KG1 (cell line): ENCODE measurements at regions not wholly inside any gene's neighbourhood (a gene's known extent, or its start where the extent isn't known, plus 50 kb on each side); places are given as distances from the start of the nearest gene placed in this dataset.

Experiments used
- DNase-seq: peaks from one replicate; lab custom pipeline; 2025; lab: John Stamatoyannopoulos, UW

DNA sequence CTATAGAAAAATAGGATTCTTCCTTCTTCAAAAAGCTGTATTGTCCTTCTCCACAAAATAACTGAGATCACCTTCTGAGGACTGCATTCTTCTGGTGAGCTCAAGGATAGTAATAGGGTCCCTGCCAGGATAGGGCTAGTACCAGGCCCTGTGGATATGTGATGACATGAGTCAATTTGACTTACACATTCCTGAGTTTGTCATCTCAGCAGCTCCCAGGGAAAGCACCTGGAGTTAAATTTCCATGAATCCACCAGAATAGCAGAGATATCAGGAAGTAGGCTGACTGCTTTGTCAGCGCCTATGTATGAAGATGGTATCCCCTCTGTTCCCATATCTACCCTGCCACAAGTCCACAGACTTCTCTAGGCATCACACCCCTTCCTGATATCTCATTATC, 225.8 kb downstream of the PMP22 start:
- no peak for DNase-seq

DNA sequence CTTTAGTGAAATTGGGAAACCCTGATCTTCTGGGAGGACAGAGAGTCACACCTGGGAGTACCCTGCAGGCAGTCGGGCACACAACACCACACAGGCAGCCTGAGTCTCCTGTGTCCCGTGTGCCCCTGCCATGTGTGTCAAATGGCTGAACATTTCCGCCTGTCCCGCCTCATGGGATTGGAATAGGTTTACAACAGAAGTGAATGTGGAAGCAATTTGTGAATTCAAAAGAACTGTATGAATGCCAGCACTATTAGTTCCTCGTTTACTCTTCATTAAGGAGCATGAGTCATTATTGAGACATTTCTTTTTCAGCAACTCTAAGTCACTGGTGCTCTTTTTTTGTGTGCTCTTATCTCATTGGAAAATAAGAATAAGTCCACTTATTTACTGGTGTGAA, 226.5 kb downstream of the PMP22 start:
- DNase-seq, result no peak

DNA sequence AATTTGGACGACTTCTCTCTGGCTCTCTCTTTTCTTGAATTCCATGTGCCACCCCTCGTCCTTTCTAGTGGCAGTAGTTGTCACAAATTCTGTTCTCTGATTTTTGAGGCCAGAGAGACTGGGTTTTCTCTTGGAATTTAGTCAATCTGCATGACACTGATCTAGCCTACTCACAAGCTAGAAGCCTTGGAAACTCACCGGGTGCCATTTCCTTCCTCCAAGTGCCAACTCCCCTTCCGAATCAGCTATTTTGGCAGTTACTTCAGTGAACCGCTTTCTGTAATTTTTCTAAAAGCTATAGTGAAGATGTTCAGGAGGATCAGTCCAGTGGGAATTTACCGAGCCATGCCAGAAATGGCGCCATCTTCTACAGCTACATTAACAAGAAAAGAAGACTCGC, 228.9 kb downstream of the PMP22 start:
- DNase-seq, result no peak

DNA sequence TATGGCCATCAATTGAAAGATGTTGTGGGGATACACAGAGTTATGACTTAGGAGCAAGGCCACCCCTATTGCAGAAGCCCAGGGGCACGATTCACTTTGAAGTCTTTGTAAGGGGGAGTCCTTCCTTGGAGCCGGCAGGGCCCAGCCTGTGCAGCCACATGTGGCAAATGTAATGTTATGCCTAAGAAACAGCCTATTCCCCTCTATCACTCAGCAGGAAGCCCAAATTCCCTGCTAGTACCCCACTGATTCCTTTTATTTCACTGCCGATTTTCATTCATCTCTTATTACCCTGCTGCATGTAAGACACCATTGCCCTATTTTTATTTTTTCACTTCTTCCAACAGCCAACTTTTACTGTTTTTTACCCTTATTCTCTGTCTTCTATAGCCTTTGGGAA, 233.2 kb downstream of the PMP22 start:
- no peak for DNase-seq

DNA sequence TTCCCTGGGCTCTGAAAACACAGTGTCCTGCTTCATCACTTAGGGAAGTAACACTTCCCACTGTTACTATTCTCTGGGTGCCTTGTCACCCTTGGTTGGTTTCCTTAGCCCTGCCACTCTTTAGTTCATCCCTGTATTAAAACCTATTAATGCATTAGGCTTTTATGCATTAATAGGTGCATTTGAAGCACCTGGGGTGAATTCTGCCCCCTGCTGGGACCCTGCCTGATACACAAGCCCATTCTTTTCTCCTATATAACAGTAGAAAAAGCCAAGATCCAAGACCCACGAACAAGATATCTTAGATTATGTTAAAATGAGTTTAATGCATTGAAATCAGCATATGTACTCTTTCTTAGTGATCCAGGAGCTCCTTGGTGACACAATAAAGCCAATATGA, 235.7 kb downstream of the PMP22 start:
- no peak for DNase-seq

DNA sequence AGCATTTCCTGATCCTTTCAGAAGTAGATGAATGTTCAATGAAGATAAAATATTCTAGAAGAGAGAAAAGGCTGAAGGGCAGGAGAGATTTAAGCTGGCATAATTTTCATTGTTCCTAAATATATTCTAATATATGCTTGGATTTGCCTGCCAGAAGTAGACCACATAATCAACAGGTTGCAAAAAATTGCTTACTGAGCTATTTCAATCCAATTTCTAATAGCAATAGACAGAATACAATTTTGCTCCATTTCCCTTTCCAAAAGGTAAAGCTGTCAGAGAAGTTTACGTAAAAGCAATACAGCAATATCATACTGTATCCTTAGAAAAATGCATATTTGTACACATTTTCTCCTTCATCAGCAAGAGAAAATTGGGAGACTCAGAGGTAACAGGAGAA, 237.3 kb downstream of the PMP22 start:
- no peak for DNase-seq

DNA sequence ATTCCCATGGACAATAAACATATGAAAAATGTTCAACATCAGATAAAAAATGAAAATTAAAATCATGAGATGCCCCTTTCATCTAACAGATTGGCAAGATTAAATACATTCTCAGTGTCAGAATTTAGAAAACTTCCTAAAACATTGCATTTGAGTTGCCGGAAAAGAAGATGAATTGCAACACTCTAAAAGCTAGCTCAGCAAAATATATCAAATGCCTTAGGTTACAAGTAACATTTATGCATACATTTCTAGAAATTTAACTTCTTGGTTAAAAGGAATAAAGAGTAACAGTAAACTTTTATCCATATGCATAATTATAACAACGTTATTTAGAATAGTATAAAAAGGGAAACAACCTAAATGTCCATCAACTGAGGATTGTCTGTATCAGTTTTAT, 239.0 kb downstream of the PMP22 start:
- DNase-seq, result no peak

DNA sequence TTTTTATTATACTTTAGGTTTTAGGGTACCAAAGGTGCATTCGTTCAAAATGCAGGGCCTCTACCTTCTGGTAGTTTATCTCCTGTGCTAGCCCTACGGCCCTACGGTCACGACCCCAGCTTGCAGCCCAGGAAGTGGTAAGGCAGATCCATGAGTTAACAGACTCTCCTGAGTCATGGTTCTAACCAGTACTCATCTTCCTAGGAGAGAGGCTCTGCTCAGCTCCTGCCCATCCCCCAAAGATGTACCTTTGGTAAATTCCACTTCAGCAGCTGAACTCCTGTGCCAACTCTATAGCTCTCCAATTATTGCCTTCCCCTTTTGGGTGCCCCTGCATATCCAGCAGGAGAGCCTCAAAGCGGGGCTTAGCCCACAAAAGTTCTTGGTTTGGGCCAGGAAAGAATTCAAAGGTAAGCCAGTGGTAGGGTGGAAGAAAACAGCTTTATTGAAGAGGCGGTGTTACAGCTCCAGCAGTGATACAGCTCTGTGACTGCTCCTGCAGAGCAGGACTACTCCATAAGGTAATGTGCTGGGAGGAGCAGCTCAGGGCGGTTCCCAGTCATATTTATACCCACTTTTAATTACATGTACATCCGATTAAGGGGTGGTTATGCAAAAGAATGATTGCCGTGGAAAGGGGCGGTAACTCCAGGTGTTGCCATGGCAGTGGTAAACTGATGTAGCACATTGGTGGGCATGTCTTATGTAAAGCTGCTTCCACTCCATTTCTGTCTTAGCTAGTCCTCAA, 241.4 kb downstream of the PMP22 start:
- no peak for DNase-seq

DNA sequence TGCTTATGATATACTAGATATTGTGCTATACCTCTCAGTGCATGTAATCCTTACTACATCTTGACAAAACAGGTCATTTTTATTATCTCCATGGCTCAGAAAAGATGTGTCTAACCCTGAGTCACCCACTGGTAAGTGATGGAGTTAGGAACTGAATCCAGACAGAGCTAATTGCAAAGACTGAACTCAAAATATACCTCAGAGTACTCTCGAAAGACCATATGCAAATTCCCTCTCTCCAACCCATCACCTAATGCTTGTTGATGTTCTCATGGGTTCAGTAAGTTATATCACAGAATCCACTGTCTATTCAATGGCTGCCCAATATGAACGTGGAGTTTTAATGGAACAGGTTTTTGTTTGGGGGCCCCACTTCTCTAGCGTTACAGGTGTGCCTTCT, 246.0 kb downstream of the PMP22 start:
- DNase-seq, result no peak

DNA sequence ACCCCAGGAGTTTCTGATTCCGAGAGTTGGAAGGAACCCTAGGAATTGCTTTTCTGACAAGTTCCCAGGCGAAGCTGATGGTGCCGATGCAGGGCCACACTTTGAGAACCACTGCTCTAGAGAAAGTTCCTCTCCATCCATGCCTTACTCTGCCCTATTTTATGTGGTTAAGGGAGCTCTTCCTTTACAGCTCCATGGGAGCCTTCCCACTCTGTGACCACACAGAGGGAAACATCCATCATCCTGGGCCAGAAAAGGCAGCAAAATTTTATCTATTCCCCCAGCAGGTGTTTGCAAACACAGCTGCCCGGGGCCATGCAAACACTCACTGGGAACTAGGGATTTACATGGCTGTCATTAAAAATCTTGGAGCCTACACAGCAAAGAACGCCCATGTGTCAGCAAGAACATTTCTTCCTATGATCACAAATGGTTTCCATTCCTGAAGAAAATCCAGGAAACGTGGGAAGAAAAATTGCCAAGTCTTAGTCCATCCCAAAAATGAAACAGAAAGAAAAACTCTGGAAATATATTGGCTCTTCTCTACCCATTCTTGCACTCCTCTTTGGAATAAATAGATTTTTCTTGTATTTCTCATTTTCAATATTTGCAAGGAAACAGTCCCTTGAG, 252.7 kb downstream of the PMP22 start:
- DNase-seq, result no peak

DNA sequence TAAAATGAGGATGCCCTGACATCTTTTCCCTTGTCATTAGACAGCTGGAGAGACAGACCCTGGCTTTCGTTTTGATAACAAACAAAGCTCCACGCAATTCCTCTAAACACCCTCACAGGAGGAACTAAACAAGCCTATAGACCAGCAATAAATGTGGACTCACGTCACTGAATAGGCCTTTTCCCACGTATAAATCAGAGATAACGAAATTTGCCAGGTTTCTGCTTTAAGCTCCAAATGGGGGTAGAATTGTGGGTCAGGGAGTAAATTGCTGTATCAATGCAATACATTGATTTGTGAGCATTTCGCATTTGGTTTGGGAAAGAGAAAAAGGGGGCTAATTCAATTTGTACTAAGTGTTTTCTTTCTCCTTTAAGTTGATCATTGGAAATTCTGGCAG, 256.0 kb downstream of the PMP22 start:
- DNase-seq, result no peak

DNA sequence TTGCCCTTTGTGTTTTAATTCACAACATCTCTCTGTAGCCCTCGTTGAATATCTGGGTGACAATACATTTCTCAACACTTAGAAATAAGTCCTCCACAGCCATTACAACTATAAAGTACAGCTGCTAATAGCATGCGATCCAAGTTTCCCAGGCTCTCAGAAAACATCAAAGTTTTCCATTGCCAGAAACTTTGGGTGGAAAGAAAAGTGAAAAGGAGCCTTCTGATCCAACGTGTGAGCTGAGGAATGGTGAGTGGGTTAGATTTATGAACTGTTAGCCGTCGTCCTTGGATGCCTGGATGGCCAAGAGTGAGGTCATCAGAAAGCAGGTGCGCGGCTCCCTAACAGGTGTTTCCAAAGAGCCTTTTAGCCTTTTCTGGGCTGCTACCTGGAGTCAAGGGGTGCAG, 258.0 kb downstream of the PMP22 start:
- DNase-seq, result no peak

DNA sequence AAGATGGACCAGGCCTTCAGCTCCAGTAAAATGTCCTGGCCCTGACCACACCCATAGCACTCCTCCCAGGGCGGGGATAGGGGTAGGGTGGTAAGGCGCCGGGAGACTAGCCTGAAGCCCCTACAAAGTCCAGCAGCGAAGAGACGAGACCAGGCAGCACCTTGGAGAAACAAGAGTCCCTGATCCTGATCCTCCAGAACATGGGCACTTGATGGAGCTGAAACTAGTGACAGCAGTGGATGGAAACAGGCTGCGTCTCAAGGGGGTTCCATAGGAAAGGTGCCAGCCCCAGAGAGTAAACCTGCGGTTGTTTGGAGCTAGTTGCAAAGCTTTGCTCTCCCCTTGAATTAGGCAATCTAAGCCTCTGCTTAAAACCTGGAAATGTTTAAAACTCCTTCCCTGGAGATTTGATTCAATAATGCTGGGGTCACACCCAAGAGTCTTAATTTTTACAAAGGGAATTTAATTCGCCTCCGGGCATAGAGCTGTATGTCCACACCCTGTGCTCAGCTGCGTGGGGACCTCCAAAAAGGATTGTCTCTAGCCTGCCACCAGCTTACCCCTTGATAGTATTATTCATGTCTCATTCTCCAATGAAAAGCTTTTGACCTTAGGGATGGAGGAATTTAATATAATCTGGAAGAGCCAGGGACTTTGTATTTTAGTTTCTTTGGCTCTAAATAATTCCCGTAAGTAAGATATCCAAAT, 258.6 kb downstream of the PMP22 start:
- no peak for DNase-seq

DNA sequence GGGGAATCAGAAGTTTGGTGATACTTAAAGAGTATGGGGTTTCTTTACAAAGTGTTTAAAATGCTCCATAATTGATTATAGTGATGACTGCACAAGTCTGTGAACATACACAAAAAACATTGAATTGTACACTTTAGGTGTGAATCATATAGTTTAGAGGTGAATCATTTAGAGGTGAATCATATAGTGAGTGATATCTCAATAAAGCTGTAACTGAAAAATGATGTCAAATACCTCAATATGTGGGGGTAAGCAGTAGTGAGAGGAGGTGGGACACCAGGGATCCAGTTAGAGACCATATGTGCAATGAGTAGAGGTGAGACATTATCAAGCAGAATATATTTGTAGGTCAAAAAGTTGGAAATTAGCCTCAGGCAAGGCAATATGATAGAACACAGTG, 264.5 kb downstream of the PMP22 start:
- no peak for DNase-seq

DNA sequence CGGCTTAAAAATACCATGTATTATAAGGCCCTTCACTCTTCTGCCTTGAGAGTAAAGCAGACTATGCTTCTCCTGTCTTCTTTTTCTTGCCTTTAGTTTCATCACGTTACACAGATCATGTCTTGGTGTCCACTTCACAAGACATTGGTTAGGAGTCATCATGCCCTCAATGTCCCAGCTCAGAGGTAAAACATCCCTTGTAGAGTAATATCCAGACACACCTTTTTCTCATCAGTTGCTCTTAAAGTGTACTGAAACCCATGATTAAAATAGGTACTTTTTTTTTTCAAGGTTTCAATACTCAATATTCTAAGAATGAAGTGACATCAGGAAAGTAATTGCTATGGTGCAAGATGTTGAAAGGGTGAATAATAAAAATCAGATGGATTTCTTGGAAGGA, 267.8 kb downstream of the PMP22 start:
- DNase-seq, result no peak

DNA sequence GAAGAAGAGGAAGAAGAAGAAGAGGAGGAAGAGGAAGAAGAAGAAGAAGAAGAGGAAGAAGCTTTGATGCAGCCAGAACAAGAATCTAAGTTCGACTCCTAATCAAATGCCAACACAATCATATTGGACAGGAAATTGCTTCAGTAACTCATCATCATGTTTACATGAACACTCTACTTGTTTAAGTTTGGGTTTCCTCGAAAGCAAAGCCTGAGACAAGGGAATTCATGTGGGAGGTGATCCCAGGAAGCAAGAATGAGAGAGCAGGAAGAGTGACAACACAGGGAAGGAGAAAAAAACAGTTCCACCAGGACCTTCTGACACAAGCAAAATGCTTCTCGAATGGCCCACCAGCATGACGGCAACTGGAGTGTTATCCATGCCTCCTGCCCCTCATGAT, 279.0 kb downstream of the PMP22 start:
- no peak for DNase-seq

DNA sequence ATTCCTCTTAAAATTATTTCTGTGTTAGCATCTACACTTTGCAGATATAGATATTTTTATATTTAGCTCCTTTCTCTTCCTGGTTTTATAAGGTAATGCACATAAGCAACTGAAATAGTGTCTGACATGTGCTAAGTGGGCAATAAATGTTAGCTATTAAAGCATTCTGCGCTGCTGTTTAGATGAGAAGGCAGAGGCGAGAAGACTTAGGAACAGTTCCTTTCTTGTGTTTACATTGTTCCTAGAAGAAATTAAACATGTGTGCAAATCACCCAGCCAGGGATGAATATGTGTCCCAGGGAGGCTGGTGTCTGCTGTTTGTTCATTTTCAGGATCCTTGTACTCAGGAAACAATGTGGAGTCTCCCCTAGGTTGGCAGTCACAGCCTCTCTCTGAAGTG, 292.3 kb downstream of the PMP22 start:
- no peak for DNase-seq

DNA sequence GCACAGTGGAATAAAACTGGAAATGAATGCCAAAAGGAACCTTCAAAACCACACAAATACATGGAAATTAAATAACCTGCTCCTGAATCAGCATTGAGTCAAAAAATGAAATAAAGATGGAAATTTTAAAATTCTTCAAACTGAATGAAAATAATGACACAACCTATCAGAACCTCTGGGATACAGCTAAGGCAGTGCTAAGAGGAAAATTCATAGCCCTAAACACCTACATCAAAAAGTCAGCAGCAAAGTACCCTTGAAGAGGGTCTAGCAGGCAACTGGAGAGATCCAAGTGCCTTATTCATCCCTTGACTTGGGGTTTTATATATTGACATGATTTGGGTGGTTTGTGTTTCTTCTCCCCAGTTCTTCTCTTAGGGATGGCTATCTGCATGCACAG, 294.1 kb downstream of the PMP22 start:
- no peak for DNase-seq

DNA sequence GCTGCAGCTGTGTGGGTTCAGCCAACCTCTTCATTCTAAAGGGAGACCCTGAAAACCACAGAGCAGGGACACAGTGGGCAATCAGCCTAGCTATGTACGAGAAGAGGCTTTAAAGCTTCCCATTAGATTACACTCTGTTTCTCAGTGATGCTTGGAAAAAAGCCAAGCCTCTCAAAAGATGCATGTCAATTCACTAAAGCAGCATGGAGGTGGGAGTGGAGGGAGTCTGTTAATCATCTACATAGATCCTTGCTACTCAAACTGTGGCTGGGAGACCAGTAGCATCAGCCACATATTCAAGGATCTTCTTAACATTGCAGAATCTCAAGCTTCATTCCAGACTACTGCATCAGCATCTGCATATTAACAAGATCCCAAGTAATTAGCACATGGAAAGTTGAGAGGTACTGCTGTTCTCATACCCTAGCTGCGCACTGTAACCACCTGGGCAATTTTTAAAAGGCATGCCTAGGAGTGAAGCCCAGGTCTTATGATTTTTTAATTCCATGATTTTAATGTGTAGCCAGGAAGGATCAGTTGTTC, 305.9 kb downstream of the PMP22 start:
- no peak for DNase-seq

DNA sequence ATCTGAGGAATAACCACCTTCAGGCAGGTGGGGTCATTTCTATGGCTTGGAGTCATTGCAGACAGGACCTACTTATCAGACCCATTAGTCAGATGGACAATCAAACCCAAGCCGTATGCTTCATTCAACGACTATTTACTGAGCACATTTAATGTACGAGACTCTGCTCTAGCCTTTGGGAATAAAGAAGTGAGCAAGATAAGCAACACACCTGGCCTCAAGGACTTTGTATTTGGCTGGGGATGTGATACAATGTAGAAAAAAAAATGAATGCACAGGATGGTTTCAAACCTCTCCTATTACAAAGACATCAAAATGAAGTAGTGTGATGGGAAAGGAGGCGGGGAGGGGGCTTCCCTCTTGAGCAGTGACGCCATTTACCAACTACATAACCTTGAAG, 311.7 kb downstream of the PMP22 start:
- no peak for DNase-seq

DNA sequence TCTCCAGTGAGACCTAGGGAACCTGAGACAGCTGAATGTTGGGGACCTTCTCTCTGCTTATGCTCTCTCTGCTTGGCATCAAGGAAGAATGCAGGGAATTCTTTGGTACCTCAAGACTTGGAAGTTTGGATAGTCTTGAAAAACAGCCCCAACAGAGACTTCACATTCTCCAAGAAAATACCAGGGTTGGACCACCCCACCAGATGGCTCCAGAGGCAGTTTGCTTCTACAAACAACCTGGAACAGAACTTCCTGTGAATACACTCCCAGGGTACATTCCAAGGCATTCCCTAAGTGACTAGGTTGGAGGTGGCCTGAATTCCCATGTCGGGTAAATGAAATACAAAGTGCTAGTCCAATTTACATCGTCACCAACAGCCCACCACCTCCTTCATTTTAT, 314.4 kb downstream of the PMP22 start:
- DNase-seq, result no peak

DNA sequence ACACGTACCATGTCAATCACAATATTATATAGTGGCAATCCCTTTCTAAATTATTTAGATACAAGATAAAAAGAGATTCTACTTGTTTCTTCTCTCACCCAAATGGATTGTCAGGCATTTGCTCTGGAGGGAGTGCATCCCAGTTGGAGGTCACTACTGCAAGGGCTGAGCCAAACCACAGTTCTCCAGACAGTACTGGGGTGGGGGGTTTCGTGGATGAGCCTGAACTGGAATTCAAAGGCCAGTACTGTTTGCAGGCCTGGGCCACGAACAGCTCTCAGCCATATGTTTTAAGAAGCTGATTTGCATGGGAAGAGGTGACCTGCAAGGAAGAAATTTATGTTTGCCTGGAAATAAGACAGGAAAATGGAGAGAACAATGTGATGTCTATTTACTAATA, 314.9 kb downstream of the PMP22 start:
- DNase-seq, result no peak

DNA sequence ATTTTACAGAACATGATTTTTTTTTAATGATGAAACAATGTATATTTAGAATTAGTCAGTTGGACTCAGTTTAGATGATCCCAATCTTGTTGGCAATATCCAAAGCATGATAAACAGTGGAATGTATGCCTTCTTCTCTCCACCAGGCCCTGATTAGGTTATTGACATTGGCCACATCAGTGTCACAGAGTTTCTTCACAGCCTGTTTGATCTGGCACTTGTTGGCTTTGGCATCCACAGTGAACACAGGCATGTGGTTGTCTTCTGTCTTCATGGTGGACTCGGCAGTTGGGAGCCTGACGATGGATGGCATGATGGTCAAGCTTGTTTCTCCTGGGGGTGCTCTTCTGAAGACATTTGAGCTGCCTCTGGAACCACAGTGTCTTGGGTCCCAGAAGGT, 317.5 kb downstream of the PMP22 start:
- DNase-seq, result no peak
